ENCODE measurements at regions not wholly inside any gene's neighbourhood (a gene's known extent, or its start where the extent isn't known, plus 50 kb on each side); places are given as distances from the start of the nearest gene placed in this dataset.
"Not testable (repeated sequence)": the region's sequence is repeated elsewhere in the genome, so short reads cannot be mapped to it uniquely, and the experiment has no call there.

DNA sequence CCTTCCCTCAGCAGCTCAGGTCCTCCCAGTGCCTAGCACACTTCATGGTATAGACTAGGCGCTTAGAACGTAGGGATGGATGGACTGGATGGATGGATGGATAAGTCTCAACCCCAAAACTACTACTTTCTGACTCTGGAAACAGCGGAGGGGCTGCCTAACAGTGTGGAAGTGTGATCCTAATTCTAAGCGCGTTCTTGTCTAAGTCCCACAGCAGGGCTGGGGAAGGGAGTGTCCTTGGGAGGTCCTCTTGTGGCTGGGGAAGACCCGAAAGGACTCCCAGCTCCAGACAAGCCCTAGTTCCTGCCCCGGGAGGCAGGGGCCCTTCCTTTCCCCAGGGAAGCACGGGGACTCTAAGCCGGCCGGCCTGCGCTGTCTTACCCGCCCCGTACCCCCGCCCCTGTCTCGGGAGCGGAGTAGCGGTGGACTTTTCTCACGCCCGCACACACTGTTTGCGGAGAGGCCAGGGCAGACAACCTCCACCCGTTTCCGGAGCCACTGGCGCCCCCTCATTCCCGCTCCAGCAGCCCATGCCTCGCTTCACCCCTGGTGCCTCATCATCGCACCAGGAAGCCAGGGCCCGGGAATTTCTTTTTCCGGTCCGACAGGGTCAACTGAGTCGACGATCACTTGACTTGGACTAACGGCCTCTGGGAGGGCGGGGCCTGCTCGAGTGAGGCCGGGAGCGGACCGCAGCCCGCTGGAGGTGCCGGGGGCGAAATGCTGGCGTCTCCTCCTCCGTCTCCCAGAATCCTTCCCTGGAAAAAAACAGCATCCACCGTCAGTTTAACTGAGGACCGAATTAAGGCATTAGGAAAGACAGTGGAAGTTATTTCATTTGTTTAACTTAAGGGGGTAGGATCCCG is 133.3 kb downstream of the TBC1D2B start:
- DNase-seq, result peak; percentile 85

- DNase-seq, result no peak
Observed at GRCh38 chr15:77942611-77943211, 134.8 kb downstream of the TBC1D2B start.

DNA sequence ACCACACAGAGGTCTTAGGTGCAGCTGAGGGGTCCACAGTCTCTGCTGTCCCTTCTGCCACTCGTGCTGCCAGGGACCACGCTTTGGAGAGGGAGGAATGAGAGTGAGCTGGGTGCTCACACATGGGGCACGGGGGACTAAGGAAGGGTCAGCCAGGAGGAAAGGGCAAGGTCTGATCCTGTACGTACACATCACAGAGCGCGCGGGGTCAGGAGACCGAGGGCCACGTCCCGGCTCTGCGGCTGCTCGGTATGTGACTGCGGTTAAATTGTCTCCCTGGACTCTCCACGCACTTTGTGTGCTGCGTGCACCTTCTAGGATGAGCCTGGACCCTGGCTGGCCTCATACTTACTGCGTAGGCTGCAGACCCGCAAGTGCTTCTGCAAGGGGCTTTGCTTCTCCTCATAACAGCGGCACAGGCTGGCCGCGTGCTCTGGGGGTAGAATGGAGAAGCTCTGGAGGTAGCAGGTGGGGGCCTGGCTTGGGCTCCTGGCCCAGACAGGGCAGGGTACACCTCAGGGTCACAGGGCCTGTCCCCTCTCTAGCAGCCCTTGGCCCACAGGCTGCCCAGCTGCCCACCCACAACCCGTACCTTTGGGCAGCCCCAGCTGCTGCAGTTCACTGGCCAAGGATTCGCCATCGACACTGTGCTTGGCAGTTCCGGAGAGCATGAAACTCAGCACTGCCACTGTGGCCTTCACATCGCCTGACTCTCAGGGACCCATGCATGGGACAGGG is 136.3 kb downstream of the TBC1D2B start:
- DNase-seq, result not testable (repeated sequence)

DNA sequence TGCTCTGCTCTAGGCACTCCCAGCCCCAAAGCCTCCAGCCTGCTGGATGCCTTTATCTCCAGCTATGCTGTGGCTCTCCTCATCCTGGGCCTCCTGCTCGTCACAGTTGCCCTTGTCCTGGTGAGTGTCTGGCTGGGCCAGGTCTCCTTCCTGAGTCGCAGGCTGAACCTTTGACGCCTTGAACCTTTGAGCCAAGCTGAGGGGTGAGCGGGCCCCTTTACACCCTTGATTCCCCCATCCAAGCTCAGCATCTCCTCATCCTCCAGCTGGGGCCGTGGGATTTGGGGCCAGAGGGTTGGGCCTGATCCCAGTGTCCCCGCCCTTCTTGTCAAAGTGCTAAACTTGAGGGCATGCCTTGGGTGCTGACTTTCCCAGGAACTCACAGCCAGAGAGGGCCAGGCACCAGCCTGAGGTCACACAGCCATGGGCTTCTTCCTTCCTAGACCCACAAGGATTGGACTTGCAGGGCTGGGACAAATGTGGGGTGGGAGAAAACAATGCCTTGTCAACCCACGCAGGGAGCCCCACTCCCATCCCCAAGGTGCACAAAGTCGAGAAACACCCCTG is 137.0 kb downstream of the TBC1D2B start:
- DNase-seq, result no peak

DNA sequence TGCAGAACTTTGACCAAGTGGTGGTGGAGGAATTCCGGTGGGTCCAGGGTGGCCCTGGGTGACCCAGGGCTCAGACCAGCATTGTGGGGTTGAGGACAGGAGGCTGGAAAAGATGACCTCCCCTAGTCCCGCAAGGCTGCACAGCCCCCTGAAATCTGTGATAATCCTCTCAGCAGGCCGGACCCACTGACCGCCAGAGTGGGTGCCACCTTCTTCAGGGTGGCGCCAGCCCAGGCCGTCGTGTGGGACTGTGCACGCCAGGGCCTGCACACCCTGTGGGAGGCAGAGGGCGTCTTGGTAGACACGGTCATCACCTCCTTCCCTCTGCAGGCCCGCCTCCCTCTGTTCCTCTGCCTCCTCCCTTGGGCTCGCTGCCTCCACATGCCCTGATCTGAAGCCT is 137.7 kb downstream of the TBC1D2B start:
- DNase-seq, result no peak

DNA sequence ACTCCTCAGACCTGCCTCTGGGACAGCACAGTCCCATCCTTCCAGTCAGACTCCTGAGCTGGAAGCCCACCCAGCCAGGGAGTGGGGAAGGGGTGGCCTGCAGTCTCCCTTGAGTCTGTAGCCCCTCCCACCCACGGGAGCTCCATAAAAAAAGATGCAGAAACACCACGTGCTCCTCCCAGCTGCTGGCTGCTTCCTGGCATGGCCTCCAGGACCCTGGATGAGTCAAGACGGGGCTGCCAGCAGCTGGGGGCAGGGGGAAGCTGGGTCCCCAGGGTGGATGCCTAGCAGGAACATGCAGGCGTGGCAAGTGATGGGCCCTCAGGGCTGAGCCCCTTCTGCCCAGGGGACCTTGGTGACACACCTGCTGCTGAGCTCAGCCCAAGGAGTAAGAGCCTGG is 138.5 kb downstream of the TBC1D2B start:
- DNase-seq, result not testable (repeated sequence)

- not testable (repeated sequence) for DNase-seq
Observed at GRCh38 chr15:77938546-77938945, 139.0 kb downstream of the TBC1D2B start.

GRCh38 chr15:77936567-77936966 is 140.9 kb downstream of the TBC1D2B start:
- not testable (repeated sequence) for DNase-seq

DNA sequence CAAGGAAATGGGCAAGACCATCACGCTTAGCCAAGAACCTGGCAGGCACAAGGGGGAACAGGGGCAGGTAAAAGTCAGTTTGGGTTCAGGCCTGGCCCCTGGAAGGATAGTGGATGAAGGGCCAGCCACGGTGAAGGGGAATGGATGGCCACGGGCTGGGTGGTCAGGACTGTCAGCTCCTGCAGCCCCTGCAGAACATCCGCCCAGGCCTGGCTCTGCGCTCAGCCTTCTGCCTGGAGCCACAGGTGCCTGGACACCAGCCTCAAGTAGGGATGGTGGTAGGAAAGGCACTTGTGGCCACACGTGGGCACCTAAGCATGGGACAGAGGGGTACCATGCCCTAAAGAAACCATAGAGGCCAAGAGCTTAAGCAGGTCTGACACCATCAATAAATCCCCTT is 143.0 kb downstream of the TBC1D2B start:
- DNase-seq, result not testable (repeated sequence)

- not testable (repeated sequence) for DNase-seq
Observed at GRCh38 chr15:77930907-77931306, 146.6 kb downstream of the TBC1D2B start.

DNA sequence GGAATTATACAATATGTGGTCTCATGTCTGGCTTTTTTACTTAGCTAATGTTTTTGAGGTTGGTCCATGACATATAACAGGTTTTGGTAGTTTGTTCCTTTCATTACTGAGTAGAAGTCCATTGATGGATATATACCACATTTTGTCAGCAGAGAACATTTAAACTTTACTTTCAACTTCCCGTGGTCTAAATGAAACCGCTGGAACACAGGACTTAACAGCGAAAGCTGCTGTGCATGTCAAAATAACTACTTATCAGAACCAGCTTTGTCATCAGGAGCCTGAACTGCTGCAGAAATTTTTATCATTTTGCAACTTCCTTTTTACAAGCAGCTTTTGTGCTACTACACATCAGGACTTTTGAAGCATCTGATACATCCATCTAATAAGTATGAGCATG is 147.0 kb downstream of the TBC1D2B start:
- not testable (repeated sequence) for DNase-seq

GRCh38 chr15:77926789-77927188 is 150.7 kb downstream of the TBC1D2B start:
- DNase-seq, result peak; percentile 48

DNA sequence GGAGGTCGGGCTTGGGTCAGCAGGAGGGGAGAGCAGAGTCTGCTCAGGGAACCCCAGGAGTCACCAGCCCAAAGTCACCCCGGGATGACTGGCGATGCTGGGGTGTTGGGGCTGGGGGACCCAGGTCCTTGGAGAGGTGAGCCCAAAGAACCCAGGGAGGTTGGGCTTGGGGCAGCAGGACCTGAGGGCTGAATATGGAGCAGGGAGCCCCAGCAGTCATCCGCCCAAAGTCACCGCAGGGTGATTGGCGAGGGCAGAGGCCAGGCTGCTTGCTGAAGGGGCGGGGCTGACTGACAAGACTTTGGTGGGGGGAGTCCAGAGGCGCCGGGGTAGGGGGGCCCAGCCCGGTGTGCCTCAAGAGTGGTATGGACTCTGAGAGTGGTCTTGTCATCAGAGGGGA is 151.2 kb downstream of the TBC1D2B start:
- DNase-seq, result not testable (repeated sequence)

DNA sequence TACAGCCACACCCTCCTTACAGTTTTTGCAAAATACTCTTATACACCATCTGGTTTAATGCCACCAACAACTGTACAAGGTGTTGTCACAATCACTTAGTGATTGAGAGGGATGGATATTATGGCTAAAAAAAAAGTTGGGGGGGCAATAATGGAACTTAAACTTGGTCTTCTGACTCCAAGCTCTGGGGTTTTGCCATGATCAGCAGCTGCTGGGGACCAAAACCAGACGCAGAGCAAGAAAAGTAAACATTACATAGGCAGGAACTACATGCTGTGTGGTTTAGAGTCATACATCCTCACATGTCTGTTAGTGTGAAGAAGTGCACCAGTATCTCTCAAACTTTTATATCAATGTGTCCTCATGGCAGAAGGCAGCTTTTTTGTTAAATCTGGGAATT is 152.4 kb downstream of the TBC1D2B start:
- DNase-seq, result peak; percentile 30

- no peak for DNase-seq
Observed at GRCh38 chr15:77921664-77922063, 155.8 kb downstream of the TBC1D2B start.

GRCh38 chr15:77916966-77917635 is 160.4 kb downstream of the TBC1D2B start:
- not testable (repeated sequence) for DNase-seq

DNA sequence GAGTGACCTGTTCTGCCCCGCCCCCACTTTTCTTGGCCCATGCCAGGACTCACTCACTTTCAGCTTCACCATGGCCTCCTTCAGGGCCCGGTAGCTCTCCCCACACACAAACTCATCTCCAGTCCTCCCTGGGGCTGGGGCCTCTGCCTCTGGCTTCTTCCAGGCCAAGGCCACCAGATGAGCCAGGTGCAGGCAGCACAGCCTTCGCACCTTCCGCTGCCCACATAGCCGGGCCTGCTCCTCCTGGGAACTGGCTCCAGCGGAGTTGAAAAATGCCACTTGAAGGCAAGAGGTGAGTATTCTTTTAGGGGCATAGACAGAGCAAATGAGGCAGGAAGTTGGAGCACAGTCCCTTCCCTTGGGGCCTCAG is 161.6 kb downstream of the TBC1D2B start:
- not testable (repeated sequence) for DNase-seq

GRCh38 chr15:77915261-77915960 is 162.1 kb downstream of the TBC1D2B start:
- DNase-seq, result no peak

- DNase-seq, result peak; percentile 21
Observed at GRCh38 chr15:77914531-77914930, 163.0 kb downstream of the TBC1D2B start.

GRCh38 chr15:77910030-77910911 is 167.2 kb downstream of the TBC1D2B start:
- DNase-seq, result peak; percentile 76

Data from NCI-H69 (cell line).